ENCODE measurements at regions not wholly inside any gene's neighbourhood (a gene's known extent, or its start where the extent isn't known, plus 50 kb on each side); places are given as distances from the start of the nearest gene placed in this dataset.

- no peak overlapping the region for H3K4me3 ChIP-seq (ENCODE audit: low read depth, low read length)
- no peaks in the 10 kb centered on the region for H3K4me1 ChIP-seq (ENCODE audit: control insufficient read depth, insufficient read depth, low read length)
- no peaks in the 10 kb centered on the region for H3K9me3 ChIP-seq (ENCODE audit: control insufficient read depth, insufficient read depth, low read depth, low read length)
- no peaks in the 10 kb centered on the region for H3K27me3 ChIP-seq (ENCODE audit: control insufficient read depth, insufficient read depth, low read length)
- H3K36me3 ChIP-seq (ENCODE audit: control insufficient read depth, insufficient read depth, low read length) = no peaks in the 10 kb centered on the region
- no peak overlapping the region for H3K27ac ChIP-seq (ENCODE audit: low read depth, low read length)
- no peak overlapping the region for H3K9ac ChIP-seq (ENCODE audit: low read length)
These were observed 52.0 kb upstream of the OSBPL8 start for GRCh38 chr12:76611533-76611932.

DNA sequence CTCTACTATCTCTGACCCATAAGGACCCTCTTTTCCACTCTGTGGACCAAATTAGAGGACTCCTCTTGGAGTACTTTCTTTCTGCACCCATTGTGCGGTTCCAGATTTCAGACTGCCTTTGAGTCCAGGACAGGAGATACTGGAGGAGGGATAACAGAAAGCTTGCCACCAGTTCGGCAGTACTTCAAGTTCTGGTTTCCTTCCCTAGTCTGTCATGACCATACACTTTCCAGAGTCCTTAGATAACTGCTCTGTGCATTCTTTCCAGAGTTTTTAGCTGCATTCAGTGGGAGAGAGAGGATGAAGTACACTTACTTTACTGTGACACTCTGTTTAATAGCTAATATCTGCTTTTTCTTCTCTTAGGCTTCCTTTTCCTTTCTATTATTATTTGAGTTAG, 54.8 kb upstream of the OSBPL8 start:
- Histone ChIP-seq H3K27me3 (ENCODE audit: control insufficient read depth, insufficient read depth, low read length) (no peaks in the 10 kb centered on the region), H3K4me3 (ENCODE audit: low read depth, low read length) (no peak overlapping the region), H3K9me3 (ENCODE audit: control insufficient read depth, insufficient read depth, low read depth, low read length) (no peaks in the 10 kb centered on the region), H3K36me3 (ENCODE audit: control insufficient read depth, insufficient read depth, low read length) (no peaks in the 10 kb centered on the region), H3K9ac (ENCODE audit: low read length) (no peak overlapping the region), H3K4me1 (ENCODE audit: control insufficient read depth, insufficient read depth, low read length) (no peaks in the 10 kb centered on the region), H3K27ac (ENCODE audit: low read depth, low read length) (no peak overlapping the region)

GRCh38 chr12:76618031-76618430, 58.5 kb upstream of the OSBPL8 start:
- no peaks in the 10 kb centered on the region for H3K36me3 ChIP-seq (ENCODE audit: control insufficient read depth, insufficient read depth, low read length)
- H3K4me1 ChIP-seq (ENCODE audit: control insufficient read depth, insufficient read depth, low read length) = peaks cover 4% of the 10 kb centered on the region
- no peak overlapping the region for H3K27ac ChIP-seq (ENCODE audit: low read depth, low read length)
- H3K4me3 ChIP-seq (ENCODE audit: low read depth, low read length) = no peak overlapping the region
- no peaks in the 10 kb centered on the region for H3K9me3 ChIP-seq (ENCODE audit: control insufficient read depth, insufficient read depth, low read depth, low read length)
- H3K9ac ChIP-seq (ENCODE audit: low read length) = no peak overlapping the region
- no peaks in the 10 kb centered on the region for H3K27me3 ChIP-seq (ENCODE audit: control insufficient read depth, insufficient read depth, low read length)

- H3K4me1 ChIP-seq (ENCODE audit: control insufficient read depth, insufficient read depth, low read length) = peaks cover 9% of the 10 kb centered on the region
- H3K27ac ChIP-seq (ENCODE audit: low read depth, low read length) = no peak overlapping the region
- H3K4me3 ChIP-seq (ENCODE audit: low read depth, low read length) = no peak overlapping the region
- H3K9ac ChIP-seq (ENCODE audit: low read length) = no peak overlapping the region
- no peaks in the 10 kb centered on the region for H3K27me3 ChIP-seq (ENCODE audit: control insufficient read depth, insufficient read depth, low read length)
- H3K36me3 ChIP-seq (ENCODE audit: control insufficient read depth, insufficient read depth, low read length) = no peaks in the 10 kb centered on the region
- no peaks in the 10 kb centered on the region for H3K9me3 ChIP-seq (ENCODE audit: control insufficient read depth, insufficient read depth, low read depth, low read length)
These were observed 62.0 kb upstream of the OSBPL8 start for GRCh38 chr12:76621582-76622024.

GRCh38 chr12:76622351-76622750, 62.8 kb upstream of the OSBPL8 start:
- peaks cover 9% of the 10 kb centered on the region for H3K4me1 ChIP-seq (ENCODE audit: control insufficient read depth, insufficient read depth, low read length)
- no peaks in the 10 kb centered on the region for H3K9me3 ChIP-seq (ENCODE audit: control insufficient read depth, insufficient read depth, low read depth, low read length)
- H3K9ac ChIP-seq (ENCODE audit: low read length) = no peak overlapping the region
- no peaks in the 10 kb centered on the region for H3K36me3 ChIP-seq (ENCODE audit: control insufficient read depth, insufficient read depth, low read length)
- no peak overlapping the region for H3K4me3 ChIP-seq (ENCODE audit: low read depth, low read length)
- no peak overlapping the region for H3K27ac ChIP-seq (ENCODE audit: low read depth, low read length)
- no peaks in the 10 kb centered on the region for H3K27me3 ChIP-seq (ENCODE audit: control insufficient read depth, insufficient read depth, low read length)

DNA sequence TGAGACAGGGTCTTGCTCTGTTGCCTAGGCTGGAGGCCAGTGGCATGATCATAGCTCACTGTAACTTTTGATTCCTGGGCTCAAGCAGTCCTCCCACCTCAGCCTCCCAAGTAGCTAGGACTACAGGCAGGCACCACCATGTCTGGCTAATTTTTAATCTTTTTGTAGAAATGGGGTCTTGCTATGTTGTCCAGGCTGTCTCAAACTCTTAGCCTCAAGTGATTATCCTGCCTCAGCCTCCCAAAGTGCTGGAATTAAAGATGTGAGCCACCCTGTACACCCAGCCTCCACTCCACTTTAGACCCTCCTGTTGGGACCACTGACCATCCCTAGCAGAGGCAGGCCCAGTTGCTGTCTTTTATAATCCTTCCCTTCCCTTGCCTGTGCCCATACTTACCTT, 63.3 kb upstream of the OSBPL8 start:
- Histone ChIP-seq H3K9me3 (ENCODE audit: control insufficient read depth, insufficient read depth, low read depth, low read length) (no peaks in the 10 kb centered on the region), H3K4me1 (ENCODE audit: control insufficient read depth, insufficient read depth, low read length) (peaks cover 9% of the 10 kb centered on the region), H3K4me3 (ENCODE audit: low read depth, low read length) (no peak overlapping the region), H3K27ac (ENCODE audit: low read depth, low read length) (no peak overlapping the region), H3K9ac (ENCODE audit: low read length) (no peak overlapping the region), H3K36me3 (ENCODE audit: control insufficient read depth, insufficient read depth, low read length) (no peaks in the 10 kb centered on the region), H3K27me3 (ENCODE audit: control insufficient read depth, insufficient read depth, low read length) (no peaks in the 10 kb centered on the region)

GRCh38 chr12:76623931-76624330, 64.4 kb upstream of the OSBPL8 start:
- Histone ChIP-seq H3K4me3 (ENCODE audit: low read depth, low read length) (no peak overlapping the region), H3K27ac (ENCODE audit: low read depth, low read length) (no peak overlapping the region)

GRCh38 chr12:76627346-76628135, 68.0 kb upstream of the OSBPL8 start:
- H3K36me3 ChIP-seq (ENCODE audit: control insufficient read depth, insufficient read depth, low read length) = no peaks in the 10 kb centered on the region
- no peaks in the 10 kb centered on the region for H3K9me3 ChIP-seq (ENCODE audit: control insufficient read depth, insufficient read depth, low read depth, low read length)
- H3K4me3 ChIP-seq (ENCODE audit: low read depth, low read length) = no peak overlapping the region

More at GRCh38 chr12:76623931-76624330, 64.4 kb upstream of the OSBPL8 start:
- Histone ChIP-seq H3K36me3 (ENCODE audit: control insufficient read depth, insufficient read depth, low read length) (no peaks in the 10 kb centered on the region), H3K4me1 (ENCODE audit: control insufficient read depth, insufficient read depth, low read length) (peaks cover 9% of the 10 kb centered on the region), H3K27me3 (ENCODE audit: control insufficient read depth, insufficient read depth, low read length) (no peaks in the 10 kb centered on the region), H3K9ac (ENCODE audit: low read length) (no peak overlapping the region), H3K9me3 (ENCODE audit: control insufficient read depth, insufficient read depth, low read depth, low read length) (no peaks in the 10 kb centered on the region)

GRCh38 chr12:76628745-76629144, 69.2 kb upstream of the OSBPL8 start:
- H3K4me3 ChIP-seq (ENCODE audit: low read depth, low read length) = no peak overlapping the region
- no peaks in the 10 kb centered on the region for H3K36me3 ChIP-seq (ENCODE audit: control insufficient read depth, insufficient read depth, low read length)
- no peak overlapping the region for H3K27ac ChIP-seq (ENCODE audit: low read depth, low read length)
- no peaks in the 10 kb centered on the region for H3K27me3 ChIP-seq (ENCODE audit: control insufficient read depth, insufficient read depth, low read length)
- H3K4me1 ChIP-seq (ENCODE audit: control insufficient read depth, insufficient read depth, low read length) = peaks cover 24% of the 10 kb centered on the region
- H3K9ac ChIP-seq (ENCODE audit: low read length) = no peak overlapping the region
- no peaks in the 10 kb centered on the region for H3K9me3 ChIP-seq (ENCODE audit: control insufficient read depth, insufficient read depth, low read depth, low read length)

More at GRCh38 chr12:76627346-76628135, 68.0 kb upstream of the OSBPL8 start:
- Histone ChIP-seq H3K9ac (ENCODE audit: low read length) (no peak overlapping the region), H3K27ac (ENCODE audit: low read depth, low read length) (no peak overlapping the region), H3K4me1 (ENCODE audit: control insufficient read depth, insufficient read depth, low read length) (peaks cover 13% of the 10 kb centered on the region), H3K27me3 (ENCODE audit: control insufficient read depth, insufficient read depth, low read length) (no peaks in the 10 kb centered on the region)

DNA sequence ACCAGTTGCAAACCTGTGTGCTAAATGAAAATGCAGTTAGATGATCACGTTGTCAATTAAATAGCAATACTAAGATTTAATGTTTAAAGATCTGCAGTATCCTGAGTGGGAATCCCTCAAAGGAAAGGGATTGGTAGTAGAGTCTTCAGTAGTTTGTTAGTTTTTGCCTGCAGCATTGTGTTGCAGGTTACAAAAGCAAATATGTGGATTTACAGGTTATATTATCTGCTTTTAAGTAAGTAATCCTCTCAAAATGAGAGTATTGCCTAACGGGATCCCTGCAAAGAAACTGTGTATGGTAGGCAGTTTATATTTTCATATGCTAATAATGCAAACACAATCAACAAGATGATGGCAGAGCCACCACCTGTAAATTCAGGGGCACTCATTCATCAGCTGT, 72.2 kb upstream of the OSBPL8 start:
- Histone ChIP-seq H3K9ac (ENCODE audit: low read length) (no peak overlapping the region), H3K4me3 (ENCODE audit: low read depth, low read length) (no peak overlapping the region), H3K27me3 (ENCODE audit: control insufficient read depth, insufficient read depth, low read length) (no peaks in the 10 kb centered on the region), H3K9me3 (ENCODE audit: control insufficient read depth, insufficient read depth, low read depth, low read length) (no peaks in the 10 kb centered on the region), H3K27ac (ENCODE audit: low read depth, low read length) (no peak overlapping the region), H3K36me3 (ENCODE audit: control insufficient read depth, insufficient read depth, low read length) (no peaks in the 10 kb centered on the region), H3K4me1 (ENCODE audit: control insufficient read depth, insufficient read depth, low read length) (peaks cover 36% of the 10 kb centered on the region)

- H3K9me3 ChIP-seq (ENCODE audit: control insufficient read depth, insufficient read depth, low read depth, low read length) = no peaks in the 10 kb centered on the region
- no peaks in the 10 kb centered on the region for H3K27me3 ChIP-seq (ENCODE audit: control insufficient read depth, insufficient read depth, low read length)
- no peaks in the 10 kb centered on the region for H3K36me3 ChIP-seq (ENCODE audit: control insufficient read depth, insufficient read depth, low read length)
- peaks cover 36% of the 10 kb centered on the region for H3K4me1 ChIP-seq (ENCODE audit: control insufficient read depth, insufficient read depth, low read length)
- no peak overlapping the region for H3K27ac ChIP-seq (ENCODE audit: low read depth, low read length)
- H3K4me3 ChIP-seq (ENCODE audit: low read depth, low read length) = no peak overlapping the region
- no peak overlapping the region for H3K9ac ChIP-seq (ENCODE audit: low read length)
These were observed 73.8 kb upstream of the OSBPL8 start for GRCh38 chr12:76633415-76633814.
